M059J (cell line): ENCODE measurements at regions not wholly inside any gene's neighbourhood (a gene's known extent, or its start where the extent isn't known, plus 50 kb on each side); places are given as distances from the start of the nearest gene placed in this dataset.
"Not testable (repeated sequence)": the region's sequence is repeated elsewhere in the genome, so short reads cannot be mapped to it uniquely, and the experiment has no call there.

ENCODE experiments used
- DNase-seq: peaks from one replicate; pipeline ENCODE4 v3.0.0-alpha.2; 2012; ENCODE audit warnings: low read depth

- DNase-seq = peak; percentile 11
These were observed 167.0 kb downstream of the EBLN2 start for GRCh38 chr3:73228437-73228836.

- DNase-seq = no peak
These were observed 167.5 kb downstream of the EBLN2 start for GRCh38 chr3:73228959-73229358.

GRCh38 chr3:73234354-73235014, 173.0 kb downstream of the EBLN2 start:
- no peak for DNase-seq

- no peak for DNase-seq
These were observed 174.3 kb downstream of the EBLN2 start for GRCh38 chr3:73235768-73236167.

GRCh38 chr3:73236867-73237266, 175.4 kb downstream of the EBLN2 start:
- DNase-seq = no peak

- no peak for DNase-seq
These were observed 182.3 kb downstream of the EBLN2 start for GRCh38 chr3:73243740-73244139.

- no peak for DNase-seq
These were observed 184.0 kb downstream of the EBLN2 start for GRCh38 chr3:73245459-73245858.

GRCh38 chr3:73249047-73249446, 187.6 kb downstream of the EBLN2 start:
- DNase-seq = no peak

GRCh38 chr3:73254062-73254461, 192.6 kb downstream of the EBLN2 start:
- no peak for DNase-seq

- peak; percentile 45 for DNase-seq
These were observed 194.2 kb downstream of the EBLN2 start for GRCh38 chr3:73255609-73256029.

GRCh38 chr3:73257186-73257585, 195.7 kb downstream of the EBLN2 start:
- DNase-seq = no peak

- DNase-seq = no peak
These were observed 196.6 kb downstream of the EBLN2 start for GRCh38 chr3:73258057-73258456.

GRCh38 chr3:73259291-73259690, 197.8 kb downstream of the EBLN2 start:
- no peak for DNase-seq

- DNase-seq = no peak
These were observed 198.4 kb downstream of the EBLN2 start for GRCh38 chr3:73259856-73260255.

- not testable (repeated sequence) for DNase-seq
These were observed 205.1 kb downstream of the EBLN2 start for GRCh38 chr3:73266558-73266957.

GRCh38 chr3:73269126-73269525, 207.7 kb downstream of the EBLN2 start:
- not testable (repeated sequence) for DNase-seq

- no peak for DNase-seq
These were observed 209.5 kb downstream of the EBLN2 start for GRCh38 chr3:73270839-73271483.

GRCh38 chr3:73273341-73273740, 211.9 kb downstream of the EBLN2 start:
- no peak for DNase-seq

- no peak for DNase-seq
These were observed 219.3 kb downstream of the EBLN2 start for GRCh38 chr3:73280746-73281145.

GRCh38 chr3:73284472-73284871, 223.0 kb downstream of the EBLN2 start:
- no peak for DNase-seq

GRCh38 chr3:73291541-73291940, 230.1 kb downstream of the EBLN2 start:
- DNase-seq = no peak

- no peak for DNase-seq
These were observed 230.8 kb downstream of the EBLN2 start for GRCh38 chr3:73292220-73292619.

GRCh38 chr3:73294537-73294936, 233.1 kb downstream of the EBLN2 start:
- DNase-seq = no peak
